GM23338 (cell line): ENCODE measurements at regions not wholly inside any gene's neighbourhood (a gene's known extent, or its start where the extent isn't known, plus 50 kb on each side); places are given as distances from the start of the nearest gene placed in this dataset.

Experiments used
- CREB1 ChIP-seq: fragments of 250-450 bp; sonication (Bioruptor Pico); IDR thresholded peaks from 2 replicates; pipeline ENCODE4 v1.5.0; 2020; ENCODE audit warnings: low read depth, mild to moderate bottlenecking, moderate library complexity
- CTCF ChIP-seq, 2 experiments: fragments of 200-600 bp in 1 of 2; sonication (generic) in 1 of 2; conservative IDR thresholded peaks; 2 replicates each; pipeline versions ENCODE4 v1.5.1 to v1.6.1; 2016 to 2017; ENCODE audit warnings: antibody characterized with exemption in 2 of 2, low read depth in 2 of 2, mild to moderate bottlenecking in 2 of 2, moderate library complexity in 1 of 2
- EZH2 ChIP-seq: fragments of 200-600 bp; sonication (generic); IDR thresholded peaks from one replicate; pipeline ENCODE4 v1.8.0; 2017; ENCODE audit warnings: antibody characterized with exemption, mild to moderate bottlenecking, low read depth; ENCODE audit not compliant: unreplicated experiment
- POLR2AphosphoS5 ChIP-seq: IDR thresholded peaks from 2 replicates; pipeline ENCODE4 v1.6.1; 2016; ENCODE audit warnings: antibody characterized with exemption, low read depth
- STAT1 ChIP-seq: IDR thresholded peaks from one replicate; pipeline ENCODE4 v1.6.1; 2016; ENCODE audit warnings: antibody characterized with exemption; ENCODE audit not compliant: unreplicated experiment

- TF ChIP-seq CTCF (conservative IDR thresholded peaks at IDR 0.05; ENCODE audit: low read depth in 2 of 2) (no peak), POLR2AphosphoS5 (no peak), STAT1 (no peak), CREB1 (CRISPR knock-in tag) (no peak), EZH2 (no peak)
Observed at GRCh38 chr9:7403839-7404487, 395.6 kb downstream of the DMAC1 start.
